Hepatocyte (in vitro differentiated cells): ENCODE measurements at regions not wholly inside any gene's neighbourhood (a gene's known extent, or its start where the extent isn't known, plus 50 kb on each side); places are given as distances from the start of the nearest gene placed in this dataset.

Experiments
- DNase-seq: peaks from one replicate; pipeline ENCODE4 v3.0.0-alpha.2; 2016; ENCODE audit warnings: low spot score
- H2AFZ ChIP-seq: fragments of 200-600 bp; sonication (generic); 2 replicates; pipeline ENCODE4 v1.6.0; 2016; ENCODE audit warnings: antibody characterized with exemption, mild to moderate bottlenecking
- H3K27ac ChIP-seq: fragments of 200-600 bp; sonication (generic); 2 replicates; pipeline ENCODE4 v1.5.1; 2016; ENCODE audit warnings: mild to moderate bottlenecking
- H3K27me3 ChIP-seq: fragments of 200-600 bp; sonication (generic); 2 replicates; pipeline ENCODE4 v1.6.1; 2016
- H3K36me3 ChIP-seq: fragments of 200-600 bp; sonication (generic); replicated peaks from 2 replicates; pipeline ENCODE4 v1.5.1; 2016; ENCODE audit warnings: low read depth; ENCODE audit not compliant: insufficient read depth
- H3K4me1 ChIP-seq: fragments of 200-600 bp; sonication (generic); 2 replicates; pipeline ENCODE4 v1.5.1; 2016; ENCODE audit warnings: mild to moderate bottlenecking, moderate library complexity; ENCODE audit not compliant: insufficient read depth
- H3K4me2 ChIP-seq: fragments of 200-600 bp; sonication (generic); 2 replicates; pipeline ENCODE4 v1.6.0; 2016
- H3K4me3 ChIP-seq: fragments of 200-600 bp; sonication (generic); 2 replicates; pipeline ENCODE4 v1.5.1; 2016; ENCODE audit warnings: mild to moderate bottlenecking
- H3K79me2 ChIP-seq: fragments of 200-600 bp; sonication (generic); 2 replicates; pipeline ENCODE4 v1.6.0; 2017; ENCODE audit warnings: mild to moderate bottlenecking
- H3K9me2 ChIP-seq: fragments of 200-600 bp; sonication (generic); replicated peaks from 2 replicates; pipeline ENCODE4 v1.6.0; 2017; ENCODE audit warnings: mild to moderate bottlenecking; ENCODE audit not compliant: insufficient read depth
- H3K9me3 ChIP-seq: fragments of 200-600 bp; sonication (generic); 2 replicates; pipeline ENCODE4 v1.5.1; 2016; ENCODE audit warnings: low read depth, mild to moderate bottlenecking
- H4K20me1 ChIP-seq: fragments of 200-600 bp; sonication (generic); 2 replicates; pipeline ENCODE4 v1.6.0; 2016; ENCODE audit warnings: mild to moderate bottlenecking; ENCODE audit not compliant: insufficient read depth, poor library complexity, severe bottlenecking
- CTCF ChIP-seq: fragments of 200-600 bp; sonication (generic); IDR thresholded peaks from 2 replicates; pipeline ENCODE4 v1.5.1; 2016; ENCODE audit warnings: antibody characterized with exemption, mild to moderate bottlenecking; ENCODE audit not compliant: poor library complexity
- EZH2 ChIP-seq: fragments of 200-600 bp; sonication (generic); IDR thresholded peaks from 2 replicates; pipeline ENCODE4 v1.6.1; 2016; ENCODE audit warnings: antibody characterized with exemption, mild to moderate bottlenecking, borderline replicate concordance
- EZH2phosphoT487 ChIP-seq: fragments of 200-600 bp; sonication (generic); IDR thresholded peaks from one replicate; pipeline ENCODE4 v1.6.1; 2018; ENCODE audit warnings: antibody characterized with exemption, mild to moderate bottlenecking, low read depth, moderate library complexity; ENCODE audit not compliant: unreplicated experiment, severe bottlenecking
- WGBS: methylation state at CpG from one replicate; pipeline ENCODE4 v1.1.6; 2016; ENCODE audit warnings: low lambda C conversion rate; ENCODE audit errors: missing lambda C conversion rate; 5-methylcytosine and 5-hydroxymethylcytosine counted together

DNA sequence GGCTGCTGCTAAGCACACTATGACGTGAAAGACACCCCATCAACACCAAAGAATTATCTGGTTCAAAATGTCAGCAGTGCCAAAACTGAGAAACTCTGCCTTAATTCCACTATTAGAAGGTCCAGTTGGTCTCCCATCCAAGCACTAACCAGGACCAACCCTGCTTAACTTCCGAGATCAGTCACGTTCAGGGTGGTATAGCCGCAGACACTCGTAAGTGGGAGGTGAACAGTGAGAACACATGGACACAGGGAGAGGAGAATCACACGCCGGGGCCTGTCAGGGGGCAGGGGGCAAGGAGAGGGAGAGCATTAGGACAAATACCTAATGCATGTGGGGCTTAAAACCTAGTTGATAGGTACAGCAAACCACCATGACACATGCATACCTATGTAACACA is 83.4 kb downstream of the C13orf42 start:
- Histone ChIP-seq H3K36me3 (no peaks in the 10 kb centered on the region), H3K9me3 (no peaks in the 10 kb centered on the region), H3K4me3 (no peak overlapping the region), H4K20me1 (no peaks in the 10 kb centered on the region), H3K4me2 (no peak overlapping the region), H3K9me2 (no peaks in the 10 kb centered on the region), H3K27ac (no peak overlapping the region), H3K4me1 (no peaks in the 10 kb centered on the region), H3K79me2 (no peaks in the 10 kb centered on the region), H2AFZ (no peak overlapping the region), H3K27me3 (peaks cover 3% of the 10 kb centered on the region)
- DNase-seq, result no peak
- TF ChIP-seq EZH2 (no peak), CTCF (no peak), EZH2phosphoT487 (no peak)
- 93% methylated on average over 7 of the region's 7 CpGs for WGBS

DNA sequence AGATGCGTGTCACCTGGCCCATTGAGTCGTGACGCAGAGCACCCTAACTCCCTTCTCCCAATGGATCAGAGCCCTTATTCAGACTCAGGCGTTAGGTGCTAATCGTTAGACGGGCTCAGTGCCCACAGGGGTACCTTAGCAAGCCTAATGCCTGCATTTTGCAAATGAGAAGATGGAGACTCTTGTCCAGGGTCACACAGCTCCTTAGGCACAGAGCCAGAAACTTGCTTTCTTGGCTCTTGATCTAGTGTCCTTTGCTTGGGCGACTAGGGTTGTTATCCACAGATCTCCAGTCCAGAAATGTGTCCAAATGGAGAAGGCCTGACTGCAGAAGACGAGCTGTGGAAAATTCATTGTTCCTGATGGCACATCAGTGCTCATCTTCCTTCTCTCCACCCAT is 85.1 kb downstream of the C13orf42 start:
- H3K9me2 ChIP-seq, result no peaks in the 10 kb centered on the region
- no peaks in the 10 kb centered on the region for H4K20me1 ChIP-seq
- no peak overlapping the region for H3K4me2 ChIP-seq
- no peak overlapping the region for H2AFZ ChIP-seq
- no peaks in the 10 kb centered on the region for H3K9me3 ChIP-seq
- H3K4me3 ChIP-seq, result no peak overlapping the region
- DNase-seq, result no peak
- peaks cover 3% of the 10 kb centered on the region for H3K27me3 ChIP-seq
- no peaks in the 10 kb centered on the region for H3K36me3 ChIP-seq
- no peak overlapping the region for H3K27ac ChIP-seq
- WGBS, result 93% methylated on average over 8 of the region's 8 CpGs
- TF ChIP-seq EZH2 (no peak), EZH2phosphoT487 (no peak), CTCF (no peak)
- no peaks in the 10 kb centered on the region for H3K79me2 ChIP-seq
- H3K4me1 ChIP-seq, result no peaks in the 10 kb centered on the region

GRCh38 chr13:51025245-51025905 is 85.7 kb downstream of the C13orf42 start:
- H3K4me2 ChIP-seq, result no peak overlapping the region
- no peaks in the 10 kb centered on the region for H3K79me2 ChIP-seq
- H2AFZ ChIP-seq, result no peak overlapping the region
- H3K27me3 ChIP-seq, result peaks cover 3% of the 10 kb centered on the region
- no peak for TF ChIP-seq EZH2phosphoT487
- no peak for TF ChIP-seq EZH2
- no peak for TF ChIP-seq CTCF
- H3K27ac ChIP-seq, result no peak overlapping the region
- no peaks in the 10 kb centered on the region for H3K36me3 ChIP-seq
- H3K4me3 ChIP-seq, result no peak overlapping the region
- no peaks in the 10 kb centered on the region for H3K9me3 ChIP-seq
- no peaks in the 10 kb centered on the region for H3K9me2 ChIP-seq
- WGBS, result 91% methylated on average over 11 of the region's 11 CpGs
- H4K20me1 ChIP-seq, result no peaks in the 10 kb centered on the region
- no peak for DNase-seq
- no peaks in the 10 kb centered on the region for H3K4me1 ChIP-seq
